ENCODE measurements at regions not wholly inside any gene's neighbourhood (a gene's known extent, or its start where the extent isn't known, plus 50 kb on each side); places are given as distances from the start of the nearest gene placed in this dataset.

- DNase-seq (ENCODE audit: low read depth): no peak
These were observed 1009.1 kb upstream of the SEMA6D start for GRCh38 chr15:46708226-46708625.

- no peak for DNase-seq (ENCODE audit: low read depth)
These were observed 1007.7 kb upstream of the SEMA6D start for GRCh38 chr15:46709460-46710083.

GRCh38 chr15:46710401-46710960 lies 1006.8 kb upstream of the SEMA6D start:
- no peak for DNase-seq (ENCODE audit: low read depth)

GRCh38 chr15:46713045-46713444 lies 1004.3 kb upstream of the SEMA6D start:
- DNase-seq (ENCODE audit: low read depth): no peak

DNA sequence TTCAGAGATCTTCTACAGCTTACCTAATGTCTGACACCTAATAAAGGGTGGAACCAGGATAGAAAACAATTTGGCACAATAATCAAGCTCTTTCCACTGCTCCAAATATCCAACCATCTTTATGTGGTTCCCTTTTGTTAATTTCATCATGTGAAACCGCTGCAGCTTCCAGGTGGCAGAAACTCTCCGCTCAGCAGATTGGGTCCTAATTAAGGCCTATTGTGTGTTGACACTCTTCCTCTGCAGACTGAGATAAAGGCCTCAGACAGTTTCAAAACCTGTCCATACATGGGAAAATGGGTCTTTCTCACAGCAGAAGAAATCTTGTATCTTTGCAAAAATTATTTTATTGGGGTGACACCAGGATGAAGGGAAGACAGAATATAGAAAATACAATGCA lies 1002.4 kb upstream of the SEMA6D start:
- DNase-seq (ENCODE audit: low read depth): no peak

GRCh38 chr15:46723308-46723707 lies 994.0 kb upstream of the SEMA6D start:
- no peak for DNase-seq (ENCODE audit: low read depth)

DNA sequence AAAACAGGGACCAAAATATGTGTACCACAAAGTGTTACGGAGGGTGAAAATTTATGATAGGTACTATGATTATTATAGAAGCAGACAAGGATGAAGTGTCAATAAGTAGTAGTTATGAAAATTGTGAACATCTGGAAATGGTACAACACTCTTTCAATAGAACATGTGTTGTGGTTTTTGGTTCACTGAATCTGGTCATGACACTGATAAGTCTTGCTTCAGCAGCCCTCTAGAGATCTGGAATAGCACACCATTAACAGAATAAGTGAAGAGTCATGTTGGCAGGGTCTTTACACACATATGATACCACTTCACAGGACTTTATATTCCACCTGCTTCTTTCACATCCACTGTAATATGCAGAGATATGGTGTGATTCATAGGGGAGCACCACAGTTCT lies 985.2 kb upstream of the SEMA6D start:
- no peak for DNase-seq (ENCODE audit: low read depth)

DNA sequence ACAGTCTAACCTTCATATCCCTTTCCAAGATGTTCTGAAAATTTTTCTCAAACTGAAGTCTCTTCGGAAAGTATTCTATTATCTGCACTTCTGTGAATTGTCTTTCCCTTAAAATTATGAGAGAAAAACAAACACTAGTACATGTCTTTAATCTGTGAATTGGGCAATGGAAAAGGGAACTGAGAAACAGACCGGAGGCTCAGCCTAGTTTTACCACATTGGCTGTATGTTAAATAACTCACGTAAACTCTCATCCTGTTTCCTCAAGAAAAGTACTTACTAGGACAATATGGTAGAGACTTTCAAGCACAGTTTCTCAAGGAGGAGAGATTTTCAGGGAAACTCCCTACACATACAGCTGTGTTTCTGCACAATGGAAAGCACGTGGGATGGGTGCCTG lies 982.2 kb upstream of the SEMA6D start:
- DNase-seq (ENCODE audit: low read depth): no peak

- no peak for DNase-seq (ENCODE audit: low read depth)
These were observed 966.0 kb upstream of the SEMA6D start for GRCh38 chr15:46751303-46751702.

DNA sequence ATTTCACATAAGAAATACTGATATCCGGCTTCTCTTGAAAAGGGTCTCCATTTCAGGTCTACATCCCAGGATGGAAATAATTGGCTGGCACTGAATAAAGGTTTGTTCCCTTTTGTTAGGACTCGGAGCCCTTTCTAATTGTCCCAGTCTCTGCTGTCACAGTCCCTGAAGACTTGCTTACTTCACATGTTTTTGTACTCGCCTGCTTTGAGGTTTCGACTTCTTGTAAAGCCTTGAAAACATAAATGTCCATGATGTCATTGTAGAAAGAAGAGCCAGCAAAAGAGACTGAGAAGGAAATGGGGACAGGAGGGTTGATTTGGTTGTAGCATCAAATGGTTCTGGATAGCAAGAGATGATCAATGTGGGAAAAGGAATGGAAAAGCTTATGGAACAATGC lies 963.4 kb upstream of the SEMA6D start:
- no peak for DNase-seq (ENCODE audit: low read depth)

GRCh38 chr15:46763091-46763490 lies 954.2 kb upstream of the SEMA6D start:
- peak; percentile 65 for DNase-seq (ENCODE audit: low read depth)

DNA sequence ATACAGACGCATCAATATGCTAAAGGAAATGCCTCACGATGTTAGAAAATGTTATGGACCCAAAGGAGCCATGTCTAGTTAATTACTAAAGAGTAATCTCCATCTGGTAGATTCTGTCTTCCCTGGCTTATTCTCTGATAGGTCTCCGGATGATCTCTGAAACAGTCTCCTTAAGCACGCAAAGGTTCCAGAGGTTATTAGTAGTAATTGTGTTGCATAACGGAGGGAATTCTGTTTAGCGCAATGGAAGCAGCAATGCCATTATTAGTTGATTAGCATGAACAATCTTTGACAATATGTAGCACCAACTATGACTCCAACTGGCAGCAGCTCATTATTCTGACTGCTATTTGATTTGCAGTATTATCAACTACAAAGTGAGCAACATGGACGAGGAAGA lies 952.5 kb upstream of the SEMA6D start:
- DNase-seq (ENCODE audit: low read depth): no peak

DNA sequence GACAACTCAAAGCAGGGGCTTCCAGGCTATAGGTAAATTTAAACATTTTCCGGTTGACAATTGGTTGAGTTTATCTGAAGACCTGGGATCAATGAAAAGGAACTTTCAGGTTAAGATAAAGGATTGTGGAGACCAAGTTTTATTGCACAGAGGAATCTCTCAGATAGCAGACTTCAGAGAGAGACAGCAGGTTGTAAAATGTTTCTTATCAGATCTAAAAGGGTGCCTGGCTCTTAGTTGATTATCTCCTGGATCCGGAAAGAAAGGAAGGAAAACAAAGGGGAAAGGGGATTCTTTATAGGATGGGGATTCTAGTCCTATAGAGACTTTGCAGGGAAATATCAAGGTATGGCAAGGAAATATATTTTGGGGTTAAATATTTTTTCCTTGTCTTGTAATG lies 951.3 kb upstream of the SEMA6D start:
- DNase-seq (ENCODE audit: low read depth): no peak

- no peak for DNase-seq (ENCODE audit: low read depth)
These were observed 949.0 kb upstream of the SEMA6D start for GRCh38 chr15:46768287-46768686.

DNA sequence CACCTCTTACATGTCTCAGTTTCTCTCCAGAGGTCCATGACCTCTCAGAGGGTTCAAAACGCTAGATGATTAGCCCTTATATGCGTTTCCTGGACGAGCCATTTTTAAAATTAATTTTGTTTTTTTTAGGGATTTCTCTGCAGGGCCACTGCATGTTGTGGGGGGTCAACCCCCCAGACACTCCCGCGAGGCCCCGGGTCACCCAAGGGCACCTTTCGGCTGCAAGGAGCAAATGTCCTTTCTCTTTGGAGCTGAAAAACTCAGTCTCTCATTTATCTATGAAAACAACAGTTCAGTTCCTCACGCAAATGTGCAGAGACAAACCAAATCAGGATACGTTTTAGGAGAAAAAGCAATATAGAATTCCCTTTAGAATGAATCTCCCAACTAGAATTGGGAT lies 944.3 kb upstream of the SEMA6D start:
- no peak for DNase-seq (ENCODE audit: low read depth)

DNA sequence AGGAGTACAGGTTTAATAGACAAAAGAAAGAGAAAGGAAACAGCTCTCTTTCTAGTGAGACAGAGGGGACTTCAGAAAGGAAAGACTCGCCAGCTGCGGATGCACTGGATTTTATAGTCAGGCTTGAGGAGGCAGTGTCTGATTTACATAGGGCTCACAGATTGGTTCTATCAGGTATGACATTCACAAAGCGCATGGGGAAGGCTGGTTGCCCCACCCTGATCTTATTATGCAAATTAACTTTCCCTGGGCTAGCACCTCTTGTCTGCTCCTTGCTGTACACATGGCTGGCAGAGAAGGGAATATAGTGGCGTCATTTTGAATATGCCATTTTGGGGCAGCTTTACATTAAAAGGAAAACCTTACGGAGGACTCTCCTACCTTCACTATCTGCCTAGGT lies 938.4 kb upstream of the SEMA6D start:
- no peak for DNase-seq (ENCODE audit: low read depth)

DNA sequence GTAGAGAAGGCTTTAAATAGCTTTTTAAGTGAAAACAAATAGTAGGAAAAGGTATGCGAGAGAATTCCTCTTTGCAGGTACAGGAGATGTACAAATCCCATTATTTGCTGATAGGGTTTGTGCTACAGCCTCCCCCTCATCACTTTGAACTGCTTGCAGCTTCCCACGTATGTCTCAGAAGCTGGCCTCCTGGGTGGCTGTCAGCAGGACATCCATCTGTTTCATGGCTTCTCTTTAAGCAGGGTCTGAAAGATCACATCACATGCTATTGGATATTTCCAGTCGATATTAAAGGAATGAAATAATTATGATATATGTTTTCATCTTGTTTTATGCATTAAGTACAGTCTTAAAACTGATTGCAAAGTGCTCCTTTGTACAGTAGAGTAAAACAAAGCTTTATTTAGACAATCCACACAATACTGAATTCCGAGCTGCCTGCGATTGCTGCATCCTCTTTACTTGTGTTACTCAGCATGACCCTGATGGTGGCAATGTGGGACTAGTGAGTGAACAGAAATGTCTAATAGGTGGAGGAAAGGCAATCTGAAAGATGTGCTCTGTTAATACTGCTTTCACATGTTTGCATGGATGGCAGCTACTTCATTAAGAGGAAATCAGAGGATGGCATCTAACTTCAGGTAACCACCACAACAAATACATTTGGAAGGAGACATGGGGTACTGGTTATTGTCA lies 930.6 kb upstream of the SEMA6D start:
- DNase-seq (ENCODE audit: low read depth): no peak

- no peak for DNase-seq (ENCODE audit: low read depth)
These were observed 921.6 kb upstream of the SEMA6D start for GRCh38 chr15:46795685-46796084.

DNA sequence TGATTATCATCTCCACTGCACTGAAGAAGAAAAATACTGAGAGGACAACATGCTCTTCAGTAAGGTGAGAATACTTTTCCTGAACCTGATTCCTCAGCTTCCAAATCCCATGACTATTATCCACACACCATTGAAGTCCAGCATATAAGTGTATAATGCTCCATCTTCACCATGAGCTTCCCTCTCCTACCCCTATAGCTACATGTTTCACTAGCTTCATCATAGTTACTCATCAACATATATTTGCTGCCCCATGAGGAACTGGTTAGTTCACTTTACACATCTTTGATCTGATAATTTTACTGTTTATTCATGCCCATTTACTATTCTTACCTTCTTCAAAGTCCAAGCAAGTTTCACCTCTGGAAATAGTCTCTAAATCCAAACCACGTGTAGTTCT lies 908.5 kb upstream of the SEMA6D start:
- no peak for DNase-seq (ENCODE audit: low read depth)

DNA sequence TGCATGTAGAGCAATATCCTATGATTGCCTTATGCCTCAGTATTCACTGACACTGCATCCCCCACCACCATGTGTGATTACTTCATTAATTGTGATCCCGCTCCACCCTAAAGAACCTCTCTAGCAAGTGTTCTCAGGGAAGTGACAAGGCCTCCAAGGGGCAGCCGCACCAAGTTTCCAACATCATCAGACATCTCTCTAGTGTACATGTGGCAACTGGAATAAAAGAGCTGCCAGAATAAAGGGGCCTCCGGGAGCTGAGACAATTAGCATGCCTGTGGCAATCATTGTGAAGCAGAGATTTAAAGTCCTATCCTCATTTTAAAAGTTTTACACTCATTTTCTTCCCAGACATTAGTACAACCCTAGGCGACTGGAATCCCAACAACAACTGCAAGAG lies 902.1 kb upstream of the SEMA6D start:
- DNase-seq (ENCODE audit: low read depth): no peak

DNA sequence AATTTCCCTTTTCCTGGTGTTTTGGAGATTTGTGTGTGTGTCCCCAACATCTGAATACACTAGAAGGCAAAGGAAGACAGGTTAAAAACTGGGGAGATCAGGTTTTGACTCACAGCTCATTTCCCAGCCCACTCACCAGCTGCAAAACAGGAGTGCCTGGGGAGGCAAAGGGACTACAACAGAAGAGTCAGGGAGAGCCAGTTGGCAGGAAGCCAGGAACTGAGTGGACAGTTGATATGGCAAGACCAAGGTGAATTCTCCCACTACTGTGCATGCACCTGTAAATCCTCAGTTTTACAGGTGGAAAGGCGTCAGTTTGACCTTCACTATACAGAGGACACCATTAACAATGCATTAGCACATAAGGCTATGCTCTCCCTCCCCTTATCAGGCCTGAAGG lies 901.5 kb upstream of the SEMA6D start:
- peak; percentile 1 for DNase-seq (ENCODE audit: low read depth)

DNA sequence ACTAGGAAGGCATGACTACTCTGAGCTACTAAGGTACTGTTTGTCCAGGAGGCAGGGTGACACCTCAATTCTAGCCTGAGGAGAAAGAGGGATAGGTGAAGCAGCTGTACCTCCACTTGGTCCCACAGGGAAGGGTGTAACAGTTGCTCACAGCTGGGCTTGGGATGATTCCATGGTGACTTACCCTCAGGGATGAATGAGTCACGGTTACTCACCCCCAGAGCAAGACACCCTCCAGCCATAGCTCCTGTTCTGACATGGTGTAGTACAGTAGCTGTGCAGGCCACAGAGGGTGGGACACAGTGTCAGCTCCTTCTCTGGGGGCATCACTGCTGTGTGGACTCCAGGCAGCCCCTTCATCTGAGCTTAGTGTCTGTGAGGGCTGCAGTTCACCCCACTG lies 868.6 kb upstream of the SEMA6D start:
- peak; percentile 31 for DNase-seq (ENCODE audit: low read depth)

DNA sequence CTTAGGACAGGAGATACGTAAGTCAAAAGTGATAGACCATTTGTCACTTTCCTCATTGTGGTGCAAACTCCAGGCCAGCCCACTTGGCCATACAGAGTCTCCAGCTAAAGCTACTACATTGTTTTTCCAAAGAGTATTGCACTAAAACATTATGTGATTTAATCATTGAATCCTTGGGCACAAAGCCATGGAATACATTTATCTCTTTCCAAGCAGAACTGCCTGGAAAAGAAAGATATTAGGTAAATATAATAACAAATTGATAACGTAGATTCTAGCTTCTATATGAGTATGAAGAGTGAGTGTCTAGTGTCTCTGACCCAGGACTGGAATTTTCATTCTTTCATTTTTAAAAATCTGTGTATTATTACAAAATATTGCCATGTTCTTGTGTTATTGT lies 863.7 kb upstream of the SEMA6D start:
- DNase-seq (ENCODE audit: low read depth): no peak

DNA sequence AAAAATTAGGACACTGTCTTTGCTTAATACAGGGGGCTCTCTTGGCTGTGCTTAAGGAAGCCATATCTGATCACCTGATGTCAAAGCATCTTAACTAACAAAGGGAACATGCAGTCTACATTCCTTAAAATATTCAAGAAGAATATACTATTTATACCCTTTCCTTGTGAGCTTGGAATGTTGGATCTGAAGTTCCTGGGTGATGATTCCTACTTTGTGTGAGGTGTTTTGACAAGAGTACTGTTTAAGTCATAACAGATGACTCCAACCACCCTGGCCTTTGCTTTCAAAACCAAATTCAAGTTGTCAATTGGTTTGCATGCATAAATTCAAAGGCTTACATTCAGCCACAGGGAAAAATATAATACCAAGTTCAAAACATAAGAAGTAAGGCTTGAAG lies 862.7 kb upstream of the SEMA6D start:
- no peak for DNase-seq (ENCODE audit: low read depth)

Measured in renal cortical epithelial cell (primary cell).